Mesendoderm (in vitro differentiated cells): ENCODE measurements at regions not wholly inside any gene's neighbourhood (a gene's known extent, or its start where the extent isn't known, plus 50 kb on each side); places are given as distances from the start of the nearest gene placed in this dataset.

Experiments used
- DNase-seq: peaks from one replicate; pipeline ENCODE4 v3.0.0; 2013
- H2AK5ac ChIP-seq: 2 replicates; pipeline ENCODE4 v1.6.1; 2013; ENCODE audit warnings: low read length, inconsistent platforms
- H2BK120ac ChIP-seq: 2 replicates; pipeline ENCODE4 v1.6.1; 2013; ENCODE audit warnings: low read depth, mild to moderate bottlenecking, low read length, moderate library complexity, mixed read lengths
- H2BK15ac ChIP-seq: replicated peaks from 2 replicates; pipeline ENCODE4 v1.6.1; 2013; ENCODE audit warnings: low read depth, mild to moderate bottlenecking, moderate library complexity
- H2BK5ac ChIP-seq: 2 replicates; pipeline ENCODE4 v1.6.1; 2013; ENCODE audit warnings: low read length, inconsistent platforms
- H3K18ac ChIP-seq: 2 replicates; pipeline ENCODE4 v1.6.1; 2013; ENCODE audit warnings: mild to moderate bottlenecking, low read length, mixed read lengths
- H3K23ac ChIP-seq: one replicate; pipeline ENCODE4 v1.6.1; 2013; ENCODE audit warnings: low read length
- H3K27ac ChIP-seq: 2 replicates; pipeline ENCODE4 v1.5.1; 2013; ENCODE audit warnings: low read depth, mild to moderate bottlenecking, inconsistent platforms, low read length, moderate library complexity
- H3K27me3 ChIP-seq: 2 replicates; pipeline ENCODE4 v1.6.1; 2013; ENCODE audit warnings: low read length, control low read depth, mild to moderate bottlenecking, inconsistent platforms; ENCODE audit not compliant: insufficient read depth, poor library complexity
- H3K36me3 ChIP-seq: 2 replicates; pipeline ENCODE4 v1.6.1; 2013; ENCODE audit warnings: low read length, inconsistent platforms; ENCODE audit not compliant: control insufficient read depth, insufficient read depth
- H3K4ac ChIP-seq: one replicate; pipeline ENCODE4 v1.6.1; 2013; ENCODE audit warnings: low read depth, mild to moderate bottlenecking, low read length, moderate library complexity
- H3K4me1 ChIP-seq: 2 replicates; pipeline ENCODE4 v1.6.1; 2013; ENCODE audit warnings: low read depth, low read length, inconsistent platforms; ENCODE audit not compliant: control insufficient read depth
- H3K4me2 ChIP-seq: 2 replicates; pipeline ENCODE4 v1.6.1; 2013; ENCODE audit warnings: low read length
- H3K4me3 ChIP-seq: 2 replicates; pipeline ENCODE4 v1.5.1; 2013; ENCODE audit warnings: mild to moderate bottlenecking, low read length
- H3K56ac ChIP-seq: one replicate; pipeline ENCODE4 v1.6.1; 2013; ENCODE audit warnings: low read length
- H3K79me1 ChIP-seq: 2 replicates; pipeline ENCODE4 v1.6.1; 2013; ENCODE audit warnings: low read length, inconsistent platforms
- H3K79me2 ChIP-seq: 2 replicates; pipeline ENCODE4 v1.6.1; 2013; ENCODE audit warnings: mild to moderate bottlenecking, low read length; ENCODE audit not compliant: control insufficient read depth, insufficient read depth
- H3K9ac ChIP-seq: 2 replicates; pipeline ENCODE4 v1.6.1; 2013; ENCODE audit warnings: low read length, inconsistent platforms
- H4K5ac ChIP-seq: one replicate; pipeline ENCODE4 v1.6.1; 2013; ENCODE audit warnings: low read length
- H4K8ac ChIP-seq: one replicate; pipeline ENCODE4 v1.6.1; 2013; ENCODE audit warnings: low read depth, mild to moderate bottlenecking, control low read depth, low read length, moderate library complexity
- WGBS: extraction: QIAGEN DNeasy Blood & Tissue Kit; methylation state at CpG from one replicate; pipeline ENCODE4 v1.1.7; 2013; ENCODE audit warnings: low lambda C conversion rate, missing lambda C conversion rate; ENCODE audit not compliant: insufficient coverage; ENCODE audit errors: extremely low coverage; 5-methylcytosine and 5-hydroxymethylcytosine counted together

DNA sequence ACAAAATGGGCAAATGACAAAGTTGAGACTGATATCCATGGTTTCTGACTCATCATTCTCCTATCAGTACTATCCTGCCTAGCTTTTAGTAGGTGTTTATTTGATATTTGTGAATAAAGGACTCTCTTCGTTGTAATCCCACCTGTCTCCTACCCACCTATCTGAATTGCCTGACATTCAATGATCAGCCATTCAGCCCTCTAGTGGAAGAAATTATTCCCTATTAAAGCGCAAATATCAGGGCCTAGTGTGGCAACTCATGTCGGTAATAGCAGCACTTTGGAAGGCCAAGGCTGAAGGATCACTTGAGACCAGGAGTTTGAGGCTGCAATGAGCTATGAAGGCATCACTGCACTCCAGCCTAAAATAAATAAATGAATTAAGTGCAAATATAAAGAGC is 195.7 kb upstream of the SETMAR start:
- Histone ChIP-seq H3K23ac (no peak overlapping the region), H3K79me2 (no peaks in the 10 kb centered on the region), H4K5ac (no peak overlapping the region), H3K4me1 (no peaks in the 10 kb centered on the region), H3K4me2 (no peak overlapping the region), H3K79me1 (no peaks in the 10 kb centered on the region), H3K18ac (no peak overlapping the region), H3K27ac (no peak overlapping the region), H3K4me3 (no peak overlapping the region), H2BK15ac (no peak overlapping the region), H2BK5ac (no peak overlapping the region), H3K36me3 (no peaks in the 10 kb centered on the region), H2AK5ac (no peak overlapping the region), H4K8ac (no peak overlapping the region), H3K56ac (no peak overlapping the region), H3K9ac (no peak overlapping the region), H3K4ac (no peak overlapping the region), H2BK120ac (no peak overlapping the region), H3K27me3 (no peaks in the 10 kb centered on the region)
- peak; percentile 43 for DNase-seq
- WGBS: no CpG with 5 or more reads among the region's 3 CpGs

DNA sequence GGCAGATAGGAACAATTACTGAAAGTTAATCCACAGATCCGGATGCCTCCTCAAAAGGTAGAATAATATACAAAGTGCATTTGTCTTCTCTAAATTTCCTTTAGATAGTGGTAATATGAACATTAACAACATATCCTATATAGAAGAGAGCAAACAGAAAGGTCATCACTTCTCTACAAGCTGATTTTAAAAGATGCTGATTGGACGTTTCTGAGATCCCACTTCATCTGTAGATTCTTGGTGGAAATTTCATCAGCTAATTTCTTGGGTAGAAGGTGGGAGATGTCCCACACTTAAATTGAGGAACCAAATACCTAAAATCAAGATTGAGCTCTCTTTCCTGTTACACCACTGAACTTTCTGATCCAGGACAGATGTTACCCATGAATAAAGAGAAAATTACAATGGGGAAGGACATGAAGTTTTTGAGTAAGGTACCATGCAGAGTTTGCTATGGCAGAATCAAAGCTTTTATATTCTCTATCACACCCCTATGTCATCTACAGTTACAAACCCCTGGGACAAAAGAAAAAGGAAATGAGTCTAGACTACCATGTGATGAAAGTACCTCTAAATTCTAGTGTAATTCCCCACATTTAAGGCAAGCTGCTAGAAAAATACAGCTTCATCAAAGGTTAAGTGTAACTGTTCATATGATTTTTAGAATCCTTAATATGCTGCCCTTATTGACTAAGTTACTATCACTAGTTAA is 189.2 kb upstream of the SETMAR start:
- no peak overlapping the region for H3K18ac ChIP-seq
- H3K56ac ChIP-seq: no peak overlapping the region
- DNase-seq: no peak
- H3K27ac ChIP-seq: no peak overlapping the region
- H2BK120ac ChIP-seq: no peak overlapping the region
- H3K36me3 ChIP-seq: no peaks in the 10 kb centered on the region
- no peak overlapping the region for H2AK5ac ChIP-seq
- no peak overlapping the region for H2BK5ac ChIP-seq
- no peak overlapping the region for H3K4me3 ChIP-seq
- no peaks in the 10 kb centered on the region for H3K79me1 ChIP-seq
- H4K5ac ChIP-seq: no peak overlapping the region
- WGBS: no CpG with 5 or more reads among the region's 2 CpGs
- H3K27me3 ChIP-seq: no peaks in the 10 kb centered on the region
- H3K23ac ChIP-seq: no peak overlapping the region
- no peaks in the 10 kb centered on the region for H3K79me2 ChIP-seq
- H3K9ac ChIP-seq: no peak overlapping the region
- no peak overlapping the region for H4K8ac ChIP-seq
- H3K4me1 ChIP-seq: no peaks in the 10 kb centered on the region
- no peak overlapping the region for H3K4ac ChIP-seq
- no peak overlapping the region for H2BK15ac ChIP-seq
- no peak overlapping the region for H3K4me2 ChIP-seq

DNA sequence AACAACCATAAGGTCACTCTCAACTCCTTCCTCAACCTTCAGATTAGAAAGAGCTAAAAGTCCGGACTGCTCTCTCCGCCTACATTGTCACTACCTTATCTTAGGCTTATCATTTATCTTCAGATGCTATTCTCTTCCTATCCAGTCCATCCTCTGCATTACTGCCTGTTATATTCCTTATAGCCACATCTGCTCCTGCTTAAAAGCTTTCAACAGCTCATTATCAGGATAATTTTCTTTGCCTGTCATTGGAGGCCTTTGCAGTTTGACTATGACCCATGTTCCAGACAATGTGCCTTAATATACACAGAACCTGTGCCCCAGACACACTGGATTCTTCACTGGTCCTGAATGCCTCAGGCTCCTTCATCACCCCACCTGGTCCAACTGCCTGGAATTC is 184.1 kb upstream of the SETMAR start:
- H3K23ac ChIP-seq: no peak overlapping the region
- no peaks in the 10 kb centered on the region for H3K79me2 ChIP-seq
- WGBS: no CpG with 5 or more reads among the region's 2 CpGs
- peak overlapping the region; percentile 14 for H3K27ac ChIP-seq
- no peak overlapping the region for H3K4ac ChIP-seq
- no peak overlapping the region for H3K56ac ChIP-seq
- H4K5ac ChIP-seq: no peak overlapping the region
- no peak overlapping the region for H3K4me3 ChIP-seq
- DNase-seq: peak; percentile 40
- no peak overlapping the region for H2BK15ac ChIP-seq
- no peaks in the 10 kb centered on the region for H3K27me3 ChIP-seq
- no peak overlapping the region for H2BK120ac ChIP-seq
- no peak overlapping the region for H4K8ac ChIP-seq
- no peaks in the 10 kb centered on the region for H3K4me1 ChIP-seq
- no peak overlapping the region for H2AK5ac ChIP-seq
- no peak overlapping the region for H3K4me2 ChIP-seq
- no peak overlapping the region for H3K18ac ChIP-seq
- H3K79me1 ChIP-seq: no peaks in the 10 kb centered on the region
- H2BK5ac ChIP-seq: no peak overlapping the region
- H3K36me3 ChIP-seq: no peaks in the 10 kb centered on the region
- no peak overlapping the region for H3K9ac ChIP-seq

GRCh38 chr3:4125576-4125975 is 177.6 kb upstream of the SETMAR start:
- no peak for DNase-seq
- no peak overlapping the region for H3K9ac ChIP-seq
- no CpG with 5 or more reads among the region's 3 CpGs for WGBS
- no peaks in the 10 kb centered on the region for H3K27me3 ChIP-seq
- H3K23ac ChIP-seq: no peak overlapping the region
- H3K4me3 ChIP-seq: no peak overlapping the region
- H2AK5ac ChIP-seq: no peak overlapping the region
- no peak overlapping the region for H2BK120ac ChIP-seq
- H3K4me2 ChIP-seq: no peak overlapping the region
- no peak overlapping the region for H2BK5ac ChIP-seq
- H3K79me1 ChIP-seq: no peaks in the 10 kb centered on the region
- no peak overlapping the region for H3K18ac ChIP-seq
- H2BK15ac ChIP-seq: no peak overlapping the region
- H3K79me2 ChIP-seq: no peaks in the 10 kb centered on the region
- H4K8ac ChIP-seq: no peak overlapping the region
- no peaks in the 10 kb centered on the region for H3K36me3 ChIP-seq
- H3K27ac ChIP-seq: no peak overlapping the region
- no peak overlapping the region for H3K4ac ChIP-seq
- H3K56ac ChIP-seq: no peak overlapping the region
- H4K5ac ChIP-seq: no peak overlapping the region
- no peaks in the 10 kb centered on the region for H3K4me1 ChIP-seq

DNA sequence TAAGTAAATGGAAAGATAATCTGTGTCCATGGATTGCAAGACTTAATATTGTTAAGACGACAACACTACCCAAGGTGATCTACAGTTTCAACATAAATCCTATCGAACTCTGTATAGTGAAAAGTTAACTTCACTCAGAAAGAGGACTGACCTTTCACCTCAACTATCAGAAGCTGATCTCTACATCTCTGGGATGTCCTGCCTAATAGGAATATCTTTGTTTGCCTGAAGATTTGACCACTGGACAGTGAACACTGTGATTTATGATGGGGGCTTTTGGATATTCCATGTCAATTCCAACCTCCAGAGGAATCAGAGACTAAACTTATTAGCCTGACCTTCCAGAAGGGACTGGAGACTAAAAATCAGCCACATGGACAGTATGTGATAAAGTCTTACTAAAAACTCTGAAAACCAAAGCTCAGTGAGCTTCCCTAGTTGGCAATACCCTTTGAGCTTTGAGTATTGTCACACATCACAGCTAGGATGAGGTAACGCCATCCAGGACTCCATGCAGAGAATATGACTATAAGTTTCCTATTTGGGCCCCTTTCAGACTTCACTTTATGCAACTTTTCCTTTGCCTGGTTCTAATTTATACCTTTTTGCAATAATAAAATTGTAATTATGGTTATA is 164.9 kb upstream of the SETMAR start:
- Histone ChIP-seq H3K18ac (no peak overlapping the region), H3K4ac (no peak overlapping the region), H3K79me1 (no peaks in the 10 kb centered on the region), H3K4me2 (no peak overlapping the region), H3K36me3 (no peaks in the 10 kb centered on the region), H2BK5ac (no peak overlapping the region), H3K4me1 (no peaks in the 10 kb centered on the region), H3K56ac (no peak overlapping the region), H2BK120ac (no peak overlapping the region), H4K8ac (no peak overlapping the region), H3K9ac (no peak overlapping the region), H4K5ac (no peak overlapping the region), H2BK15ac (no peak overlapping the region), H3K4me3 (no peak overlapping the region), H3K79me2 (no peaks in the 10 kb centered on the region), H3K23ac (no peak overlapping the region), H2AK5ac (no peak overlapping the region), H3K27ac (no peak overlapping the region), H3K27me3 (no peaks in the 10 kb centered on the region)
- DNase-seq: no peak
- no CpG with 5 or more reads among the region's 3 CpGs for WGBS
